ENCODE measurements at regions not wholly inside any gene's neighbourhood (a gene's known extent, or its start where the extent isn't known, plus 50 kb on each side); places are given as distances from the start of the nearest gene placed in this dataset.

GRCh38 chr3:89697321-89697916, 590.0 kb downstream of the EPHA3 start:
- Histone ChIP-seq H3K27ac (ENCODE audit: low read length in 2 of 2) (no peak overlapping the region), H3K79me2 (ENCODE audit: control insufficient read depth, insufficient read depth, low read length) (no peaks in the 10 kb centered on the region), H3K4me3 (ENCODE audit: control extremely low read depth in 1 of 5, extremely low read depth in 1 of 5, insufficient read depth in 1 of 5, low read depth in 2 of 5, low read length in 4 of 5) (no peak overlapping the region), H4K20me1 (ENCODE audit: control insufficient read depth, insufficient read depth, low read length, poor library complexity, severe bottlenecking) (no peaks in the 10 kb centered on the region), H3K36me3 (replicated peaks in 1 of 2; ENCODE audit: control extremely low read depth in 1 of 2, control insufficient read depth in 1 of 2, extremely low read depth in 1 of 2, insufficient read depth in 2 of 2, low read length in 1 of 2) (no peaks in the 10 kb centered on the region), H3K4me1 (ENCODE audit: control insufficient read depth in 2 of 2, insufficient read depth in 2 of 2, low read length in 2 of 2) (no peaks in the 10 kb centered on the region), H3K9me3 (ENCODE audit: control extremely low read depth in 1 of 3, control insufficient read depth in 2 of 3, insufficient read depth in 1 of 3, low read length in 2 of 3) (peaks cover 0 to 6% (median 0%) of the 10 kb centered on the region in 3 donors), H3K9ac (ENCODE audit: low read length) (no peak overlapping the region), H3K4me2 (replicated peaks; ENCODE audit: low read depth, low read length, poor library complexity, severe bottlenecking) (no peak overlapping the region), H2AFZ (ENCODE audit: insufficient read depth, low read depth, low read length, poor library complexity, severe bottlenecking) (no peak overlapping the region), H3K27me3 (replicated peaks in 1 of 4; ENCODE audit: control extremely low read depth in 1 of 4, control insufficient read depth in 3 of 4, insufficient read depth in 4 of 4, low read length in 3 of 4) (no peaks in the 10 kb centered on the region)
- CTCF ChIA-PET: no interaction called here
- H3K27ac Mint-ChIP-seq: no peak overlapping the region
- H3K27me3 Mint-ChIP-seq: no peaks in the 10 kb centered on the region
- no peaks in the 10 kb centered on the region for H3K4me1 Mint-ChIP-seq
- peaks cover 2% of the 10 kb centered on the region for H3K9me3 Mint-ChIP-seq (ENCODE audit: insufficient read depth)
- POLR2A ChIA-PET: no interaction called here
- WGBS (ENCODE audit: insufficient coverage): 79% methylated on average over 5 of the region's 7 CpGs
- intact Hi-C loops (cut with micrococcal nuclease): no loop called here
- no peak for TF ChIP-seq EZH2 (IDR thresholded peaks at IDR 0.05; ENCODE audit: borderline replicate concordance, insufficient read depth, low read depth, low read length, poor library complexity, severe bottlenecking)
- TF ChIP-seq, protein P1, sequence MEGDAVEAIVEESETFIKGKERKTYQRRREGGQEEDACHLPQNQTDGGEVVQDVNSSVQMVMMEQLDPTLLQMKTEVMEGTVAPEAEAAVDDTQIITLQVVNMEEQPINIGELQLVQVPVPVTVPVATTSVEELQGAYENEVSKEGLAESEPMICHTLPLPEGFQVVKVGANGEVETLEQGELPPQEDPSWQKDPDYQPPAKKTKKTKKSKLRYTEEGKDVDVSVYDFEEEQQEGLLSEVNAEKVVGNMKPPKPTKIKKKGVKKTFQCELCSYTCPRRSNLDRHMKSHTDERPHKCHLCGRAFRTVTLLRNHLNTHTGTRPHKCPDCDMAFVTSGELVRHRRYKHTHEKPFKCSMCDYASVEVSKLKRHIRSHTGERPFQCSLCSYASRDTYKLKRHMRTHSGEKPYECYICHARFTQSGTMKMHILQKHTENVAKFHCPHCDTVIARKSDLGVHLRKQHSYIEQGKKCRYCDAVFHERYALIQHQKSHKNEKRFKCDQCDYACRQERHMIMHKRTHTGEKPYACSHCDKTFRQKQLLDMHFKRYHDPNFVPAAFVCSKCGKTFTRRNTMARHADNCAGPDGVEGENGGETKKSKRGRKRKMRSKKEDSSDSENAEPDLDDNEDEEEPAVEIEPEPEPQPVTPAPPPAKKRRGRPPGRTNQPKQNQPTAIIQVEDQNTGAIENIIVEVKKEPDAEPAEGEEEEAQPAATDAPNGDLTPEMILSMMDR (IDR thresholded peaks at IDR 0.05): no peak
- ATAC-seq (ENCODE audit: low read depth) (no peak), DNase-seq (no peak)
- H3K4me3 Mint-ChIP-seq: no peak overlapping the region

GRCh38 chr3:89698208-89698830, 590.9 kb downstream of the EPHA3 start:
- Histone ChIP-seq H3K27me3 (replicated peaks in 1 of 4; ENCODE audit: control extremely low read depth in 1 of 4, control insufficient read depth in 3 of 4, insufficient read depth in 4 of 4, low read length in 3 of 4) (no peaks in the 10 kb centered on the region), H3K9me3 (ENCODE audit: control extremely low read depth in 1 of 3, control insufficient read depth in 2 of 3, insufficient read depth in 1 of 3, low read length in 2 of 3) (peaks cover 0 to 6% (median 0%) of the 10 kb centered on the region in 3 donors), H3K4me2 (replicated peaks; ENCODE audit: low read depth, low read length, poor library complexity, severe bottlenecking) (no peak overlapping the region), H3K36me3 (replicated peaks in 1 of 2; ENCODE audit: control extremely low read depth in 1 of 2, control insufficient read depth in 1 of 2, extremely low read depth in 1 of 2, insufficient read depth in 2 of 2, low read length in 1 of 2) (no peaks in the 10 kb centered on the region), H4K20me1 (ENCODE audit: control insufficient read depth, insufficient read depth, low read length, poor library complexity, severe bottlenecking) (no peaks in the 10 kb centered on the region), H3K9ac (ENCODE audit: low read length) (no peak overlapping the region), H3K4me3 (ENCODE audit: control extremely low read depth in 1 of 5, extremely low read depth in 1 of 5, insufficient read depth in 1 of 5, low read depth in 2 of 5, low read length in 4 of 5) (no peak overlapping the region), H3K27ac (ENCODE audit: low read length in 2 of 2) (no peak overlapping the region), H2AFZ (ENCODE audit: insufficient read depth, low read depth, low read length, poor library complexity, severe bottlenecking) (no peak overlapping the region), H3K4me1 (ENCODE audit: control insufficient read depth in 2 of 2, insufficient read depth in 2 of 2, low read length in 2 of 2) (no peaks in the 10 kb centered on the region), H3K79me2 (ENCODE audit: control insufficient read depth, insufficient read depth, low read length) (no peaks in the 10 kb centered on the region)
- H3K27me3 Mint-ChIP-seq: no peaks in the 10 kb centered on the region
- no peaks in the 10 kb centered on the region for H3K4me1 Mint-ChIP-seq
- WGBS (ENCODE audit: insufficient coverage): no CpG with 5 or more reads among the region's 3 CpGs
- intact Hi-C loops (cut with micrococcal nuclease): no loop called here
- ATAC-seq (ENCODE audit: low read depth): no peak
- no peak for DNase-seq
- no peak overlapping the region for H3K27ac Mint-ChIP-seq
- ChIA-PET POLR2A (no interaction called here), CTCF (no interaction called here)
- TF ChIP-seq, protein P1 (IDR thresholded peaks at IDR 0.05): no peak
- no peak for TF ChIP-seq EZH2 (IDR thresholded peaks at IDR 0.05; ENCODE audit: borderline replicate concordance, insufficient read depth, low read depth, low read length, poor library complexity, severe bottlenecking)
- H3K9me3 Mint-ChIP-seq (ENCODE audit: insufficient read depth): peaks cover 2% of the 10 kb centered on the region
- H3K4me3 Mint-ChIP-seq: no peak overlapping the region
